ENCODE measurements at regions not wholly inside any gene's neighbourhood (a gene's known extent, or its start where the extent isn't known, plus 50 kb on each side); places are given as distances from the start of the nearest gene placed in this dataset.

DNA sequence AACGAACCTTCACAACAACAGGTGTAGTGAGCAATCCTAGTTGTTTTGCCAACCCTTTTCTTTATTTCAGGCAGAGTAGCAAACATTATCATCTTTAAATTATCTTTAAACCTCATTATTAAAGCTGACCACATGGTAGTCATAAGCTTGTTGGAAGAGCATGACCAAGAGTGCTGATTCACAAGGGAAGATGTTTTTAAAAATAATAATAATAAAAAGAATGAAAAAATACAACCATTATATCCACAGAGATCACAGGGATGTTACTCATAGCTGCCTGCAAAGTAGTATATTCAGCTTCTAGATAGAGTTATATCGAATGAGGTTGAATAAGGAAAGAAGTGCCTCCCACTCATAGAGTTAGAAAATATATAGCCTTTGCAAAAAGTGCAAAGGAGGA is 101.0 kb upstream of the FLRT2 start:
- peaks cover 0 to 13% (median 9%) of the 10 kb centered on the region in 11 experiments; a peak in 12 of 22 replicates for H3K9me3 ChIP-seq (replicated peaks in 1 of 11)
- peaks cover 0 to 36% (median 0%) of the 10 kb centered on the region in 10 experiments; a peak in 5 of 20 replicates for H3K4me1 ChIP-seq
- H3K36me3 ChIP-seq: no peaks in the 10 kb centered on the region
- peak overlapping the region in 2 of 11 experiments; percentile 8 to 30; a peak in 3 of 22 replicates for H3K4me2 ChIP-seq
- no peak for TF ChIP-seq Cebpa-rat (IDR thresholded peaks at IDR 0.05)
- no peak overlapping the region for H3K27ac ChIP-seq
- no peak overlapping the region for H3K4me3 ChIP-seq
- H4K20me1 ChIP-seq: no peaks in the 10 kb centered on the region
- no peaks in the 10 kb centered on the region for H3K27me3 ChIP-seq
- H3K9ac ChIP-seq: no peak overlapping the region

DNA sequence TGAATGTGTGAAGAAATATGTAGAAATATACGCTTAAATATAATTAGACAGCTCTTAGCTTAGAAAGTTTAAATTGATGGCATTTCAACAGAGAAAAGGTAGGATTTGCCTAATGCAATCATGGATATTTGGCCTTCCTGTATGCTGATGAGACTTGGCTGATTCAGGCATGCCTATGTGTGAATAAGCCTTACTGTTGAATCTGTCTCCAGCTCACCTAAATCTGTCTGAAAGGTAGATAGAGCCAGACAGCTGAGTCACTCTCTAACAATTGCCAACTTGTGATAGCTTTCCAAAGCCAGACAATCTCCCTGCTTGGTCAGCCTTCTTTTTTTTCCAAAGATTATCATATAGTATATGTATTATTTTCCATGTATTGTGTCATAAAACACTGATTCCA is 92.8 kb upstream of the FLRT2 start:
- no peaks in the 10 kb centered on the region for H3K27me3 ChIP-seq
- peaks cover 0 to 2% (median 0%) of the 10 kb centered on the region in 10 experiments; a peak in 3 of 20 replicates for H3K4me1 ChIP-seq
- H3K4me2 ChIP-seq: no peak overlapping the region

DNA sequence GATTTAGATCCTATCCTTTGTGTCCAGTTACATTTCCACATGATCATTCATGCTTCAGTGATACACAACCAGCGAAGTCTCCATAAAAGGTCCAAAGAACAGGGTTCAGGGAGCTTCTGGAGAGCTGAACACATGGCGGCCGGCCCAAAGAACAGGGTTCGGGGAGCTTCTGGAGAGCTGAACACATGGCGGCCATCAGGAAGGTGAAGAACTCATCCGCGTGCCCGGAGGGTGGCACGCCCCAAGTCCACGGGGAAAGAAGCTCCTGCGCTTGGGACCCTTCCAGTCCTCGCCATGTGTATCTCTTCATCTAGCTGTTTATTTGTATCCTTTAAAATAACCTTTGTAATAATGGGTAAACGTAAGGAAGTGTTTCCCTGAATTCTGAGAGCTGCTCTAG is 91.9 kb upstream of the FLRT2 start:
- no peak overlapping the region for H3K27ac ChIP-seq
- no peak overlapping the region for H3K9ac ChIP-seq
- H3K9me3 ChIP-seq (replicated peaks in 1 of 11): peaks cover 0 to 17% (median 0%) of the 10 kb centered on the region in 11 experiments; a peak in 6 of 22 replicates
- H3K27me3 ChIP-seq: no peaks in the 10 kb centered on the region
- H3K4me2 ChIP-seq: no peak overlapping the region
- no peaks in the 10 kb centered on the region for H3K36me3 ChIP-seq
- H3K4me1 ChIP-seq: peaks cover 0 to 10% (median 5%) of the 10 kb centered on the region in 10 experiments; a peak in 12 of 20 replicates
- TF ChIP-seq Cebpa-rat (IDR thresholded peaks at IDR 0.05): no peak
- H4K20me1 ChIP-seq: no peaks in the 10 kb centered on the region
- H3K4me3 ChIP-seq: no peak overlapping the region

More for the DNA sequence above, 92.8 kb upstream of the FLRT2 start:
- no peak overlapping the region for H3K9ac ChIP-seq
- no peaks in the 10 kb centered on the region for H3K36me3 ChIP-seq
- H4K20me1 ChIP-seq: no peaks in the 10 kb centered on the region
- H3K9me3 ChIP-seq (replicated peaks in 1 of 11): peaks cover 0 to 8% (median 0%) of the 10 kb centered on the region in 11 experiments; a peak in 4 of 22 replicates
- no peak overlapping the region for H3K4me3 ChIP-seq
- no peak overlapping the region for H3K27ac ChIP-seq
- TF ChIP-seq Cebpa-rat (IDR thresholded peaks at IDR 0.05): no peak

DNA sequence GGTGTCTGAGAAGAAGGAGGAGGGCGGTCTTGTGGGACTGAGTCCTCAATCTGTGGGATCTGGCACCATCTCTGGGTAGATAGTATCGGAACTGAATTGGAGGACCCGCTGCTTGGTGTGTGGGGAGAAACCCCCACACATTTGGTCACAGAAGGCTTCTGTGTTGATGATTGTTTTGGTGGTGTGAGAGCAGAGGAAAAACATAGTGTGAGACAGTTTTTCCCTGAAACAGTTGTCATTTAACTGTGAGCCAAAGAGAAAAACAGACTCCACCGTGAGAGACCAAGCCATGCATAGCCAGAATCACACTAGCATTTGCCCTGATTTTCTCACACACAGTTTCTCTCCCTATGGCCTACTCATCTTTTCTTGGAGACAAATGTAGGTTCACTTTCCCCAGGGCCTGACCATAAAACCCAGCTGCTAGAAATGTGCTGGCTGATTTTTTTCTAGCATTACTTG is 91.4 kb upstream of the FLRT2 start:
- peaks cover 0 to 17% (median 0%) of the 10 kb centered on the region in 11 experiments; a peak in 6 of 22 replicates for H3K9me3 ChIP-seq (replicated peaks in 1 of 11)
- H3K4me3 ChIP-seq: no peak overlapping the region
- peaks cover 0 to 16% (median 10%) of the 10 kb centered on the region in 10 experiments; a peak in 13 of 20 replicates for H3K4me1 ChIP-seq
- H3K27me3 ChIP-seq: no peaks in the 10 kb centered on the region
- H3K36me3 ChIP-seq: no peaks in the 10 kb centered on the region
- no peak overlapping the region for H3K4me2 ChIP-seq
- no peaks in the 10 kb centered on the region for H4K20me1 ChIP-seq
- TF ChIP-seq Cebpa-rat (IDR thresholded peaks at IDR 0.05): no peak
- no peak overlapping the region for H3K9ac ChIP-seq
- H3K27ac ChIP-seq: no peak overlapping the region

DNA sequence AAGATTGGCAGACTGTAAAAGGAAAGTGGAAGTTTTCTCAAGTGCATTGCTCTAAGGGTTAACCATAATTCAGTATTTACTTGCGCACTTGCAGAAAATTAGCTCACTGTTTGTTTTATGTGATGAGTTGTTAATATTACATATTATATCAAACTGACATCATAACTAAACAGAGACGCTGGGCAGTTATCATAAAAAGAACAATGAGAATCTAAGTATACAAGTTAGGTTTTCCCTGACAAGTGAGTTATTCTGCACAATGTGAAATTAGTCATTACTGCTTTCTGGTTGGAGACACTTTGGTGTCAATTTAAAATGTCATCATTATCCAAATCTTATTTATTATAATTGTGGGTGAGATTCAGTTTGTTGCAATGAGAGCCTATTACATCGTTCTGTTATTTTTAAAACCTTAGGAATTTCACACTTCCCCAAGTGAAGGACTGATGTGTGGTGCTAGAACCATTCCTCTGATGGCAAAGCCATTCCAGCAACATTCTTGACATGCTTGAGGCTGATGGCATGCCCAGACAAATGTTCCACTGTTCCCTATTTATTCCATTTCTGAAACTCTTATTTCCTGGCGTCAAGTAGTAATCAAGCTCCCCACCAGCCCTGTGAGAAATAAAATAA is 90.1 kb upstream of the FLRT2 start:
- Histone ChIP-seq H3K4me1 (peaks cover 3 to 29% (median 23%) of the 10 kb centered on the region in 10 experiments), H3K9ac (no peak overlapping the region)
- TF ChIP-seq Cebpa-rat (IDR thresholded peaks at IDR 0.05): no peak

DNA sequence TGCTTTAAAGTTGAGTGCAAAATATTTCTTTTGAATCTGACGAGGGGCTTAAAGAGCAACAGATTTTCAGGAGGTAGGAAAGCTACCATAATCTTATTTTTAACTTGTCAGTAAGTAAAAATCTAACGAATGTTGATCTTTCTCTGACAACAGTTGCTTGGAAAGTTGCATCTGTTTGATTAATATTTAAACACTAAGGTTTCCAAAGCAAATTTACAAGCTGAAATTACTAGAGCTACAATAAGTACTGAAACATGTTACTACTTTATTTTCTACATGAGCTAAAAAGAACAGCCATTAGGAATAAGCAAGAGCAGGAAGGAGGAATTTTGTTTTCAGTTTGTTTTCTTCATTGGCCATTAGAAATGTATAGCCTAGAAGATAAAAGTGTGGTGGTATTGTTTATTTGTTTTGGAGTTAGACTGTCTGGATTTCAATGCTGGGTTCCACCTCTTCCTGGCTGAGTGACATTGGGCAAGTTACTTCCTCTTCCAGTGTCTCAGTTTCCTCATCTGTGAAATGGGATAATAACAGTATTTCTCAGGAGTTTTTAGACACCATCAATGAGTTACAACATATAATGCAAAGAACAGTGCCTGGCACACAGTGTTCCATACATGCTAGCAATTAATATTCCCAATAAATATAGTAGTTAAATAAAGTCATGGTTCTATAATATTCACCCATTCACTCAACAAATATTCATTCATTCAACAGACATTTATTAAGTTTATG is 87.9 kb upstream of the FLRT2 start:
- H3K27me3 ChIP-seq: no peaks in the 10 kb centered on the region
- H3K27ac ChIP-seq: peak overlapping the region in 2 of 11 experiments; percentile 32 to 49; a peak in 5 of 22 replicates
- no peak overlapping the region for H3K4me3 ChIP-seq
- H3K36me3 ChIP-seq: no peaks in the 10 kb centered on the region
- H3K9ac ChIP-seq: no peak overlapping the region
- H3K9me3 ChIP-seq (replicated peaks in 1 of 11): peaks cover 0 to 17% (median 0%) of the 10 kb centered on the region in 11 experiments; a peak in 6 of 22 replicates
- peak overlapping the region in 1 of 11 experiments; percentile 68; a peak in 3 of 22 replicates for H3K4me2 ChIP-seq
- H4K20me1 ChIP-seq: no peaks in the 10 kb centered on the region
- peaks cover 8 to 41% (median 33%) of the 10 kb centered on the region in 10 experiments for H3K4me1 ChIP-seq
- no peak for TF ChIP-seq Cebpa-rat (IDR thresholded peaks at IDR 0.05)

More for the DNA sequence above, 90.1 kb upstream of the FLRT2 start:
- no peak overlapping the region for H3K4me3 ChIP-seq
- no peaks in the 10 kb centered on the region for H3K27me3 ChIP-seq
- H3K9me3 ChIP-seq (replicated peaks in 1 of 11): peaks cover 0 to 17% (median 0%) of the 10 kb centered on the region in 11 experiments; a peak in 6 of 22 replicates
- H3K27ac ChIP-seq: no peak overlapping the region
- H3K36me3 ChIP-seq: no peaks in the 10 kb centered on the region
- no peaks in the 10 kb centered on the region for H4K20me1 ChIP-seq
- H3K4me2 ChIP-seq: 0 out of 22 replicates have a peak overlapping the region, but pooled peaks of 1 of the 11 experiments have one; percentile 29

DNA sequence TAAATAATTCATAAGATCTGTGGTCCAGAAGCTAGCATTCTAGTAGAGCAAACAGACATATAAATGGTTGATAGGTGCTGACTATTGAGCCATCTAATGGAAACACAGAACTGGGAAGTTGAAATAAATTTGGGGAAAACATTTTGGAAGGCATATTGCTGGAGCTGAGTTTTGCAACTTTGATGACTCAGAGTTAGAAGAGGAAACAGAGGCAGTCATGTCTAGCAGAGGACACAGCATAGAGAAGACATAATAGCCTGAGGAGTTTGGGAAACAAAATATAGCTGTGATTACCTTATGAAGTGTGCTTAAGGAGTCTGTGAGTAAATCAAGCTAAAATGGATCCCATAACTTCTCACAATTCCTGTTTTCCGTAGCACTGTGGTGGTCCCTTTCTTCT is 86.9 kb upstream of the FLRT2 start:
- no peaks in the 10 kb centered on the region for H4K20me1 ChIP-seq
- peak overlapping the region in 1 of 10 experiments; percentile 0; a peak in 2 of 20 replicates for H3K4me3 ChIP-seq
- H3K27ac ChIP-seq: peak overlapping the region in 5 of 11 experiments; percentile 32 to 53 (median 49); a peak in 9 of 22 replicates

DNA sequence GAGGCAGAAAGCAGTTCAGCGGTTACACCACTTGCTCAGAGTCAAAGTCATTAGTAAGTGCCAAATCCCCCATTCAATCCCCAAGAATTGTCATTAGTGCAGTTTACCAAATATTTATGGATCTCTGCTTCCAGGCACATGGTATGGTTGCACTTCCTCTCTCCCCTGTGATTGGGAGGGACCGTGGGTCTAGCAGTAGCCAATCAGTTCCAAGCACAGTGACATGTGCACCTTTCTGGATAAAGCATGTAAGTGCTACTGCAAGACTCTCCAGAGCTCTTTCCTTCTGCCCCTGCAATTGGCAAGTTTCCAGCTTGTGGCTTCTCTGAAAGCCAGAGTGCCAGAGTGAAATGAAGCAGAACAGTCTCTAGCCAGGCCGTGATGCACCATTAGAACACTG is 85.3 kb upstream of the FLRT2 start:
- H3K27ac ChIP-seq: peak overlapping the region in 6 of 11 experiments; percentile 14 to 45 (median 32); a peak in 9 of 22 replicates
- no peak for TF ChIP-seq Cebpa-rat (IDR thresholded peaks at IDR 0.05)
- no peak overlapping the region for H3K9ac ChIP-seq
- H4K20me1 ChIP-seq: no peaks in the 10 kb centered on the region
- H3K27me3 ChIP-seq: no peaks in the 10 kb centered on the region
- H3K4me2 ChIP-seq: peak overlapping the region; percentile 5 to 74 (median 56); a peak in 21 of 22 replicates
- peaks cover 8 to 41% (median 33%) of the 10 kb centered on the region in 10 experiments for H3K4me1 ChIP-seq
- H3K9me3 ChIP-seq (replicated peaks in 1 of 11): peaks cover 0 to 14% (median 0%) of the 10 kb centered on the region in 11 experiments; a peak in 6 of 22 replicates
- H3K36me3 ChIP-seq: no peaks in the 10 kb centered on the region
- no peak overlapping the region for H3K4me3 ChIP-seq

More for the DNA sequence above, 86.9 kb upstream of the FLRT2 start:
- peaks cover 8 to 41% (median 33%) of the 10 kb centered on the region in 10 experiments for H3K4me1 ChIP-seq
- H3K27me3 ChIP-seq: no peaks in the 10 kb centered on the region
- no peaks in the 10 kb centered on the region for H3K36me3 ChIP-seq
- peak overlapping the region in 7 of 11 experiments; percentile 27 to 74 (median 66); a peak in 13 of 22 replicates for H3K4me2 ChIP-seq
- peaks cover 0 to 14% (median 0%) of the 10 kb centered on the region in 11 experiments; a peak in 6 of 22 replicates for H3K9me3 ChIP-seq (replicated peaks in 1 of 11)
- peak in 1 of 11 experiments; percentile 48; a peak in 2 of 22 replicates for TF ChIP-seq Cebpa-rat (IDR thresholded peaks at IDR 0.05)
- H3K9ac ChIP-seq: no peak overlapping the region

All from BLaER1 treated with 17β-estradiol and CSF1 and Interleukin-3, amounts not matched to agents 10 nM and 100 nM (cell line).